Lower leg skin (tissue), 3 donors: ENCODE measurements at regions not wholly inside any gene's neighbourhood (a gene's known extent, or its start where the extent isn't known, plus 50 kb on each side); places are given as distances from the start of the nearest gene placed in this dataset.

Source experiments
- CTCF ChIP-seq, 3 donors: fragments of 450-650 bp; IDR thresholded peaks; one replicate each; pipeline ENCODE4 v1.5.1; 2016; ENCODE audit warnings: antibody characterized with exemption in 3 of 3, mild to moderate bottlenecking in 3 of 3, moderate library complexity in 2 of 3
- POLR2A ChIP-seq, 2 donors: fragments of 450-650 bp; IDR thresholded peaks; one replicate each; pipeline ENCODE4 v1.6.1; 2016 to 2017; ENCODE audit warnings: antibody characterized with exemption in 2 of 2, mild to moderate bottlenecking in 1 of 2, moderate library complexity in 1 of 2

- TF ChIP-seq CTCF (IDR thresholded peaks at IDR 0.05), result no peak
- no peak for TF ChIP-seq POLR2A (IDR thresholded peaks at IDR 0.05)
These were observed 989.0 kb upstream of the MANEA start for GRCh38 chr6:94588301-94588700.
